ENCODE measurements at regions not wholly inside any gene's neighbourhood (a gene's known extent, or its start where the extent isn't known, plus 50 kb on each side); places are given as distances from the start of the nearest gene placed in this dataset.

- Histone ChIP-seq H3K4me3 (ENCODE audit: low read depth in 2 of 2, low read length in 1 of 2) (no peak overlapping the region), H3K9ac (no peak overlapping the region), H4K20me1 (ENCODE audit: insufficient read depth) (no peaks in the 10 kb centered on the region), H3K27me3 (ENCODE audit: insufficient read depth) (no peaks in the 10 kb centered on the region), H3K4me1 (ENCODE audit: control insufficient read depth in 1 of 2, insufficient read depth in 2 of 2, low read depth in 1 of 2, low read length in 1 of 2) (no peaks in the 10 kb centered on the region), H2AFZ (ENCODE audit: low read depth) (no peak overlapping the region), H3K27ac (ENCODE audit: low read depth in 2 of 2, low read length in 1 of 2) (no peak overlapping the region), H3K4me2 (no peak overlapping the region), H3K79me2 (ENCODE audit: insufficient read depth) (no peaks in the 10 kb centered on the region), H3F3A (replicated peaks; ENCODE audit: insufficient read depth) (peaks cover 7% of the 10 kb centered on the region), H3K36me3 (replicated peaks in 1 of 2; ENCODE audit: control insufficient read depth in 1 of 2, insufficient read depth in 2 of 2, low read length in 1 of 2) (peaks cover 0 to 3% of the 10 kb centered on the region in 2 experiments), H3K9me3 (peaks cover 7% of the 10 kb centered on the region), H3K9me2 (no peaks in the 10 kb centered on the region)
- no peak for DNase-seq
- ChIA-PET POLR2A (no interaction called here), CTCF (no interaction called here)
- WGBS (ENCODE audit: low lambda C conversion rate), result 77% methylated on average over 2 of the region's 2 CpGs
- TF ChIP-seq, protein P1, sequence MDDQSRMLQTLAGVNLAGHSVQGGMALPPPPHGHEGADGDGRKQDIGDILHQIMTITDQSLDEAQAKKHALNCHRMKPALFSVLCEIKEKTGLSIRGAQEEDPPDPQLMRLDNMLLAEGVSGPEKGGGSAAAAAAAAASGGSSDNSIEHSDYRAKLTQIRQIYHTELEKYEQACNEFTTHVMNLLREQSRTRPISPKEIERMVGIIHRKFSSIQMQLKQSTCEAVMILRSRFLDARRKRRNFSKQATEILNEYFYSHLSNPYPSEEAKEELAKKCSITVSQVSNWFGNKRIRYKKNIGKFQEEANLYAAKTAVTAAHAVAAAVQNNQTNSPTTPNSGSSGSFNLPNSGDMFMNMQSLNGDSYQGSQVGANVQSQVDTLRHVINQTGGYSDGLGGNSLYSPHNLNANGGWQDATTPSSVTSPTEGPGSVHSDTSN (IDR thresholded peaks at IDR 0.05), result no peak
- TF ChIP-seq SIN3A (IDR thresholded peaks at IDR 0.05; ENCODE audit: borderline replicate concordance, low read depth, low read length), result no peak
Measured at GRCh38 chr12:67816269-67816668, 167.7 kb downstream of the DYRK2 start.

GRCh38 chr12:67818459-67818903 is 169.9 kb downstream of the DYRK2 start:
- no peak for TF ChIP-seq TAF1 (IDR thresholded peaks at IDR 0.05; ENCODE audit: borderline replicate concordance, low read depth, low read length)
- no peak for TF ChIP-seq NFIC (IDR thresholded peaks at IDR 0.05; ENCODE audit: borderline replicate concordance)
- TF ChIP-seq, protein P2, sequence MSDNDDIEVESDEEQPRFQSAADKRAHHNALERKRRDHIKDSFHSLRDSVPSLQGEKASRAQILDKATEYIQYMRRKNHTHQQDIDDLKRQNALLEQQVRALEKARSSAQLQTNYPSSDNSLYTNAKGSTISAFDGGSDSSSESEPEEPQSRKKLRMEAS (IDR thresholded peaks at IDR 0.05; ENCODE audit: low read depth), result no peak
- TF ChIP-seq TEAD4 (IDR thresholded peaks at IDR 0.05; ENCODE audit: borderline replicate concordance, insufficient read depth), result no peak
- TF ChIP-seq JUND (IDR thresholded peaks at IDR 0.05), result no peak
- TF ChIP-seq SIN3A (IDR thresholded peaks at IDR 0.05; ENCODE audit: borderline replicate concordance, low read depth, low read length), result no peak
- no peak for TF ChIP-seq MXI1 (IDR thresholded peaks at IDR 0.05; ENCODE audit: low read depth, low read length)
- no peak for TF ChIP-seq USF1 (IDR thresholded peaks at IDR 0.05; ENCODE audit: borderline replicate concordance, low read depth)
- CTCF ChIA-PET, result no interaction called here

DNA sequence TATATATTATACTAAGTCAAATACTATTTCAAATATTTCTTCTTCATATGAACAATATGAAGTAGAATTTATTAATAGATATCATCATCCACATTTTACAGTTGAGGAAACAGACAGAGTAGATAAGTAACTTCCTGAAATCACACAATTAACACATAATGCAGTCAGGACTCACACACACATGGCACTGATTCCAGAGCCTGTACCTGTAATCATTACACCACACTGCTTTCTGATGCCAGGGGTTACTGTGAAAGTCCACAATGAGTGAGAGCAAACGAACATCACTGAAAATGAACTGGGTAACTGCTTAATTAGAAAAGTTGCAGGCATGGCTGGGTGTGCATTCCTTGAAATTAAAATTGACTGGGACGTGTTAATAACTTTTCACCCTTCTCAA is 169.3 kb upstream of the IFNG-AS1 start:
- CTCF ChIA-PET, result no interaction called here
- POLR2A ChIA-PET, result no interaction called here
- TF ChIP-seq FOXM1 (IDR thresholded peaks at IDR 0.05; ENCODE audit: low read depth) (no peak), REST (IDR thresholded peaks at IDR 0.05; ENCODE audit: low read depth, low read length) (no peak), ELF1 (IDR thresholded peaks at IDR 0.05) (no peak), GATA2 (CRISPR knock-in tag; IDR thresholded peaks at IDR 0.05) (no peak), EZH2phosphoT487 (IDR thresholded peaks at IDR 0.05; ENCODE audit: borderline replicate concordance, low read depth) (no peak)
- TF ChIP-seq, protein P3, sequence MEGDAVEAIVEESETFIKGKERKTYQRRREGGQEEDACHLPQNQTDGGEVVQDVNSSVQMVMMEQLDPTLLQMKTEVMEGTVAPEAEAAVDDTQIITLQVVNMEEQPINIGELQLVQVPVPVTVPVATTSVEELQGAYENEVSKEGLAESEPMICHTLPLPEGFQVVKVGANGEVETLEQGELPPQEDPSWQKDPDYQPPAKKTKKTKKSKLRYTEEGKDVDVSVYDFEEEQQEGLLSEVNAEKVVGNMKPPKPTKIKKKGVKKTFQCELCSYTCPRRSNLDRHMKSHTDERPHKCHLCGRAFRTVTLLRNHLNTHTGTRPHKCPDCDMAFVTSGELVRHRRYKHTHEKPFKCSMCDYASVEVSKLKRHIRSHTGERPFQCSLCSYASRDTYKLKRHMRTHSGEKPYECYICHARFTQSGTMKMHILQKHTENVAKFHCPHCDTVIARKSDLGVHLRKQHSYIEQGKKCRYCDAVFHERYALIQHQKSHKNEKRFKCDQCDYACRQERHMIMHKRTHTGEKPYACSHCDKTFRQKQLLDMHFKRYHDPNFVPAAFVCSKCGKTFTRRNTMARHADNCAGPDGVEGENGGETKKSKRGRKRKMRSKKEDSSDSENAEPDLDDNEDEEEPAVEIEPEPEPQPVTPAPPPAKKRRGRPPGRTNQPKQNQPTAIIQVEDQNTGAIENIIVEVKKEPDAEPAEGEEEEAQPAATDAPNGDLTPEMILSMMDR (IDR thresholded peaks at IDR 0.05), result no peak

More at GRCh38 chr12:67818459-67818903, 169.9 kb downstream of the DYRK2 start:
- no peak for DNase-seq
- Histone ChIP-seq H3K9me3 (peaks cover 7% of the 10 kb centered on the region), H3F3A (replicated peaks; ENCODE audit: insufficient read depth) (no peaks in the 10 kb centered on the region), H3K4me3 (ENCODE audit: low read depth in 2 of 2, low read length in 1 of 2) (no peak overlapping the region), H4K20me1 (ENCODE audit: insufficient read depth) (no peaks in the 10 kb centered on the region), H3K27ac (ENCODE audit: low read depth in 2 of 2, low read length in 1 of 2) (no peak overlapping the region), H3K9me2 (no peaks in the 10 kb centered on the region), H3K79me2 (ENCODE audit: insufficient read depth) (no peaks in the 10 kb centered on the region), H3K27me3 (ENCODE audit: insufficient read depth) (no peaks in the 10 kb centered on the region), H3K9ac (no peak overlapping the region), H3K4me2 (no peak overlapping the region), H2AFZ (ENCODE audit: low read depth) (no peak overlapping the region), H3K4me1 (ENCODE audit: control insufficient read depth in 1 of 2, insufficient read depth in 2 of 2, low read depth in 1 of 2, low read length in 1 of 2) (no peaks in the 10 kb centered on the region), H3K36me3 (replicated peaks in 1 of 2; ENCODE audit: control insufficient read depth in 1 of 2, insufficient read depth in 2 of 2, low read length in 1 of 2) (peaks cover 0 to 3% of the 10 kb centered on the region in 2 experiments)
- WGBS (ENCODE audit: low lambda C conversion rate), result 83% methylated on average over 2 of the region's 2 CpGs
- POLR2A ChIA-PET, result no interaction called here

More for the DNA sequence above, 169.3 kb upstream of the IFNG-AS1 start:
- Histone ChIP-seq H4K20me1 (ENCODE audit: insufficient read depth) (no peaks in the 10 kb centered on the region), H3K27ac (ENCODE audit: low read depth in 2 of 2, low read length in 1 of 2) (no peak overlapping the region), H3K9ac (no peak overlapping the region), H3F3A (replicated peaks; ENCODE audit: insufficient read depth) (no peaks in the 10 kb centered on the region), H3K36me3 (replicated peaks in 1 of 2; ENCODE audit: control insufficient read depth in 1 of 2, insufficient read depth in 2 of 2, low read length in 1 of 2) (peaks cover 0 to 3% of the 10 kb centered on the region in 2 experiments), H3K79me2 (ENCODE audit: insufficient read depth) (no peaks in the 10 kb centered on the region), H2AFZ (ENCODE audit: low read depth) (no peak overlapping the region), H3K4me1 (ENCODE audit: control insufficient read depth in 1 of 2, insufficient read depth in 2 of 2, low read depth in 1 of 2, low read length in 1 of 2) (no peaks in the 10 kb centered on the region), H3K9me2 (no peaks in the 10 kb centered on the region), H3K27me3 (ENCODE audit: insufficient read depth) (no peaks in the 10 kb centered on the region), H3K4me2 (no peak overlapping the region), H3K4me3 (ENCODE audit: low read depth in 2 of 2, low read length in 1 of 2) (no peak overlapping the region), H3K9me3 (peaks cover 7% of the 10 kb centered on the region)
- 70% methylated on average over 2 of the region's 2 CpGs for WGBS (ENCODE audit: low lambda C conversion rate)
- no peak for DNase-seq

All from SK-N-SH (cell line).